Spleen (tissue), 7 donors: ENCODE measurements at regions not wholly inside any gene's neighbourhood (a gene's known extent, or its start where the extent isn't known, plus 50 kb on each side); places are given as distances from the start of the nearest gene placed in this dataset.

Source experiments
- CTCF ChIP-seq, 11 experiments: fragments of 200-600 bp in 7 of 11; fragments of 450-650 bp in 4 of 11; sonication (generic) in 4 of 11; IDR thresholded peaks in 8 of 11; conservative IDR thresholded peaks in 3 of 11; 1 replicate in 7 of 11; 2 replicates in 4 of 11; pipeline versions ENCODE4 v1.4.0 to v1.8.0; 2016 to 2021; ENCODE audit warnings: antibody characterized with exemption in 11 of 11, inconsistent platforms in 4 of 11, mild to moderate bottlenecking in 1 of 11
- POLR2AphosphoS5 ChIP-seq, 3 donors: sonication (generic); formaldehyde crosslinking; IDR thresholded peaks; one replicate each; pipeline ENCODE4 v1.5.1; 2017; ENCODE audit warnings: antibody characterized with exemption in 3 of 3
- donor health status: DM: no; HTN: no; CAD: no; lungs with moderate emphysema.
- donor health status: DM: no; HTN: no; CAD: no.
- donor health status: DM: no; HTN: no; CAD: no.

- TF ChIP-seq CTCF (IDR thresholded peaks at IDR 0.05 in 8 of 11, conservative IDR thresholded peaks at IDR 0.05 in 3 of 11) (no peak), POLR2AphosphoS5 (IDR thresholded peaks at IDR 0.05) (no peak)
Measured at GRCh38 chr6:53205778-53206177, 57.1 kb upstream of the GCM1 start.
